ENCODE measurements at regions not wholly inside any gene's neighbourhood (a gene's known extent, or its start where the extent isn't known, plus 50 kb on each side); places are given as distances from the start of the nearest gene placed in this dataset.

GRCh38 chr13:97120346-97120745 is 101.8 kb upstream of the MBNL2 start:
- ATAC-seq = no peak
- WGBS (ENCODE audit: low lambda C conversion rate) = 0% methylated on average over 2 of the region's 2 CpGs
- ChIA-PET CTCF (ENCODE audit: low intra/inter-chr PET ratio, low total read pairs) (no interaction called here), POLR2A (no interaction called here)
- Histone ChIP-seq H3K4me1 (ENCODE audit: insufficient read depth, low read length) (peaks cover 6% of the 10 kb centered on the region), H3K9me3 (ENCODE audit: low read length) (no peaks in the 10 kb centered on the region), H3K9ac (ENCODE audit: insufficient read depth, low read depth, low read length) (no peak overlapping the region), H3K79me2 (ENCODE audit: insufficient read depth, low read length) (no peaks in the 10 kb centered on the region), H4K20me1 (ENCODE audit: insufficient read depth, low read length) (no peaks in the 10 kb centered on the region), H3K4me3 (replicated peaks in 1 of 3; ENCODE audit: insufficient read depth in 1 of 3, low read depth in 2 of 3, low read length in 3 of 3) (no peak overlapping the region), H3K27me3 (ENCODE audit: control insufficient read depth in 1 of 2, insufficient read depth in 2 of 2, low read length in 2 of 2) (peaks cover 0 to 11% of the 10 kb centered on the region in 2 experiments; a peak in 1 of 5 replicates), H3K4me2 (ENCODE audit: low read depth, low read length) (no peak overlapping the region), H2AFZ (ENCODE audit: low read length) (no peak overlapping the region), H3K36me3 (replicated peaks in 1 of 2; ENCODE audit: control insufficient read depth in 1 of 2, insufficient read depth in 2 of 2, low read length in 2 of 2) (no peaks in the 10 kb centered on the region), H3K27ac (ENCODE audit: extremely low read length, insufficient read depth, low read length) (no peak overlapping the region)
- TF ChIP-seq HES4 (CRISPR knock-in tag; IDR thresholded peaks at IDR 0.05; ENCODE audit: borderline replicate concordance) (no peak), POLR2AphosphoS2 (IDR thresholded peaks at IDR 0.05; ENCODE audit: low read depth, low read length) (no peak), ZNF749 (CRISPR knock-in tag; IDR thresholded peaks at IDR 0.05; ENCODE audit: borderline replicate concordance) (no peak), ZNF30 (CRISPR knock-in tag; IDR thresholded peaks at IDR 0.05) (no peak), DZIP1 (CRISPR knock-in tag; IDR thresholded peaks at IDR 0.05) (no peak), ZMAT3 (CRISPR knock-in tag; conservative IDR thresholded peaks at IDR 0.05) (no peak), PBX3 (CRISPR knock-in tag; IDR thresholded peaks at IDR 0.05; ENCODE audit: borderline replicate concordance) (no peak)
- no peak for FAIRE-seq
- intact Hi-C loops (cut with micrococcal nuclease; ENCODE audit: unreplicated experiment) = no loop called here
- no peak for DNase-seq (ENCODE audit: low spot score)
- no TSS peak for BruUV-seq (replicated peaks)
- in situ Hi-C loops (cut with HindIII; ENCODE audit: extremely low pct_ligation_motif_present, low pct_unique_long_range_greater_than_20kb) = no loop called here
